Prostate gland (tissue), 2 donors: ENCODE measurements at regions not wholly inside any gene's neighbourhood (a gene's known extent, or its start where the extent isn't known, plus 50 kb on each side); places are given as distances from the start of the nearest gene placed in this dataset.

Experiments
- DNase-seq: peaks from one replicate; pipeline ENCODE4 v3.0.0-alpha.2; 2019; ENCODE audit warnings: low spot score
- H3K27ac ChIP-seq, 2 donors: fragments of 200-600 bp; sonication (generic); 2 replicates each; pipeline ENCODE4 v1.5.1; 2017 to 2019
- H3K27me3 ChIP-seq: fragments of 200-600 bp; sonication (generic); replicated peaks from 2 replicates; pipeline ENCODE4 v1.5.1; 2019; ENCODE audit not compliant: insufficient read depth
- H3K36me3 ChIP-seq, 2 donors: fragments of 200-600 bp; sonication (generic); 1 replicate in 1 of 2; 2 replicates in 1 of 2; pipeline versions ENCODE4 v1.5.1 to v1.8.1; 2017 to 2019
- H3K4me1 ChIP-seq: fragments of 200-600 bp; sonication (generic); replicated peaks from 2 replicates; pipeline ENCODE4 v1.5.1; 2019
- H3K4me3 ChIP-seq, 2 donors: fragments of 200-600 bp; sonication (generic); 2 replicates each; pipeline ENCODE4 v1.5.1; 2017 to 2019
- H3K9me3 ChIP-seq: fragments of 200-600 bp; sonication (generic); 2 replicates; pipeline ENCODE4 v1.5.1; 2017
- CTCF ChIP-seq, 4 experiments: fragments of 200-600 bp in 2 of 4; fragments of 450-650 bp in 2 of 4; sonication (generic) in 2 of 4; IDR thresholded peaks; 1 replicate in 3 of 4; 2 replicates in 1 of 4; pipeline ENCODE4 v1.5.1; 2016 to 2019; ENCODE audit warnings: antibody characterized with exemption in 4 of 4, mild to moderate bottlenecking in 2 of 4, moderate library complexity in 2 of 4
- POLR2A ChIP-seq: fragments of 450-650 bp; IDR thresholded peaks from one replicate; pipeline ENCODE4 v1.6.1; 2016; ENCODE audit warnings: antibody characterized with exemption, mild to moderate bottlenecking
- POLR2AphosphoS5 ChIP-seq: sonication (generic); formaldehyde crosslinking; IDR thresholded peaks from one replicate; pipeline ENCODE4 v1.6.1; 2017; ENCODE audit warnings: antibody characterized with exemption
- WGBS: methylation state at CpG from one replicate; pipeline ENCODE4 v1.1.5; 2018; 5-methylcytosine and 5-hydroxymethylcytosine counted together
- intact Hi-C: fragments of 100-400 bp; cut with DNase I; formaldehyde crosslinking; loops from one replicate; pipeline ENCODE4 v1.14.2; 2022

GRCh38 chrX:149221230-149221629 is 283.9 kb downstream of the IDS start:
- Histone ChIP-seq H3K27ac (no peak overlapping the region), H3K4me1 (no peaks in the 10 kb centered on the region), H3K36me3 (no peaks in the 10 kb centered on the region), H3K4me3 (no peak overlapping the region), H3K27me3 (no peaks in the 10 kb centered on the region), H3K9me3 (no peaks in the 10 kb centered on the region)
- TF ChIP-seq POLR2AphosphoS5 (no peak), POLR2A (no peak), CTCF (IDR thresholded peaks at IDR 0.05) (no peak)
- WGBS, result 16% methylated on average over 6 of the region's 6 CpGs
- no peak for DNase-seq
- intact Hi-C loops, result no loop called here

GRCh38 chrX:149213264-149213663 is 291.8 kb downstream of the IDS start:
- WGBS, result 57% methylated on average over 1 of the region's 1 CpG
- H3K9me3 ChIP-seq, result no peaks in the 10 kb centered on the region
- no peak overlapping the region for H3K4me3 ChIP-seq
- no peak for DNase-seq
- H3K27ac ChIP-seq, result no peak overlapping the region
- H3K36me3 ChIP-seq, result no peaks in the 10 kb centered on the region
- TF ChIP-seq POLR2A, result no peak
- no peak for TF ChIP-seq CTCF (IDR thresholded peaks at IDR 0.05)
- no peak for TF ChIP-seq POLR2AphosphoS5
- H3K4me1 ChIP-seq, result no peaks in the 10 kb centered on the region
- intact Hi-C loops, result no loop called here
- no peaks in the 10 kb centered on the region for H3K27me3 ChIP-seq

GRCh38 chrX:149208307-149208706 is 296.8 kb downstream of the IDS start:
- H3K4me3 ChIP-seq, result no peak overlapping the region
- no peaks in the 10 kb centered on the region for H3K36me3 ChIP-seq
- no peaks in the 10 kb centered on the region for H3K27me3 ChIP-seq
- DNase-seq, result no peak
- TF ChIP-seq POLR2AphosphoS5, result no peak
- WGBS, result 59% methylated on average over 3 of the region's 3 CpGs
- H3K9me3 ChIP-seq, result no peaks in the 10 kb centered on the region
- H3K27ac ChIP-seq, result no peak overlapping the region
- H3K4me1 ChIP-seq, result no peaks in the 10 kb centered on the region
- intact Hi-C loops, result no loop called here

- Histone ChIP-seq H3K36me3 (no peaks in the 10 kb centered on the region), H3K27ac (no peak overlapping the region), H3K4me3 (no peak overlapping the region), H3K27me3 (no peaks in the 10 kb centered on the region), H3K4me1 (no peaks in the 10 kb centered on the region), H3K9me3 (no peaks in the 10 kb centered on the region)
- TF ChIP-seq POLR2AphosphoS5, result no peak
- no peak for TF ChIP-seq POLR2A
- TF ChIP-seq CTCF (IDR thresholded peaks at IDR 0.05), result no peak
- no peak for DNase-seq
- intact Hi-C loops, result no loop called here
- 92% methylated on average over 3 of the region's 3 CpGs for WGBS
These were observed 297.6 kb downstream of the IDS start for GRCh38 chrX:149207518-149207917.

GRCh38 chrX:149205937-149206336 is 299.2 kb downstream of the IDS start:
- Histone ChIP-seq H3K4me1 (no peaks in the 10 kb centered on the region), H3K9me3 (no peaks in the 10 kb centered on the region), H3K27ac (no peak overlapping the region), H3K36me3 (no peaks in the 10 kb centered on the region), H3K4me3 (no peak overlapping the region), H3K27me3 (no peaks in the 10 kb centered on the region)
- no peak for DNase-seq
- intact Hi-C loops, result no loop called here
- 48% methylated on average over 1 of the region's 1 CpG for WGBS
- TF ChIP-seq POLR2AphosphoS5 (no peak), POLR2A (no peak), CTCF (IDR thresholded peaks at IDR 0.05) (no peak)
